NCI-H524 (cell line): ENCODE measurements at regions not wholly inside any gene's neighbourhood (a gene's known extent, or its start where the extent isn't known, plus 50 kb on each side); places are given as distances from the start of the nearest gene placed in this dataset.
"Not testable (repeated sequence)": the region's sequence is repeated elsewhere in the genome, so short reads cannot be mapped to it uniquely, and the experiment has no call there.

Source experiments
- DNase-seq, 2 experiments: peaks; one replicate each; lab custom pipeline; 2025; lab: John Stamatoyannopoulos, UW

DNA sequence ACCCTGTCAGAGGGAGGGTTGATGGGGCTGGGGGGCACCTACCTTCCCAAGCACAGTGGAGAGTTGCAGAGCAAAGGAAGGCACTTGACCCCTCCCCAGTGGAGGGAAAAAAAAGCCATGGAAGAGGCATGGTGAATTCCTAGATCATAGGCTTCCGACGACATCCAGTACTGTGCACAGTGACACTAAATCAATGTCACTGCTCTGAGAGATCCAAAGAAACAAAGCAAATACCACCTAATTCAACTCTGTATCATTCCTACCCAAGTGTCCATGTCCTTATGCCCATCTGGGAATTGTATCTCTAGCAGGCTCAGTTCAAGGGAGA, 344.2 kb upstream of the NCAM1 start:
- DNase-seq, result no peak

DNA sequence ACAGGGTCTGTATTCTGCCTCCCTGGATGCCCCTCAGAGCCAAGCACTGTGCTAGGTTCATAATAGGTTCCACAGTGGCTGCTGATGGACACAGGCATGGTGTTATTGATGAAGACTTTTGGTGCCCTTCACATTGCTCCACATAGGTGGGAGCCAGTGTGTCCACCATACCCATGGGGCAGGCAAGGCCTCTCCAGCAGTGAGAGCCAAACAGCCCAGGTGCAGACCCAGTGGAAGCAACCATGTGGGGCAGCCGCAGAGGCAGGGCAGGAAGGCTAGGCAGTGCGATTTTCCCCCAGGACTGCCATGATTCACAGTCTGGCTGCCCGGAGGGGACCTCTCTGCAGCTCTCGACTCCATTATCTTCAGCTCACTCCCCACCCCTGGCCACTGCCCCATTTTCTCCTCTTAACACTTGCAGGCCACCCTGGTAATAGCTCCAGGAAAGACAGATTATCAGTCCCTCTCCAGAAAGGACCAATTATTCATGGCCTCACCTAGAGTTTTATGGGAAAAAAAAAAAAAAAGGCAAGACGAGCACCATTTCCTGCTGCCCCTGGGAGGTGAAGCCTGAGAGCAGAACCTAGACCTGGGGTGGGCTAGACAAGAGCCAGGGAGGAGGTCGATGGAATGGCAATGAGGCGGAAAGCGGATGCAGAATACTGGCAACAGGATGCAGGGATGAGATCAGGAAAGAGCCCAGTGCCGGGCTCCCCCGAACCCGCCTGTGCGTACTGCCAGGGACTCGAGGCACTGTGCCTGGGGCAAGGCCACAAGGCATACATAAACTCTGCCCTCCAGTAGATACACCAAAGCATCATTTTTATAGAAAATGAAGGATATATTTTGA, 343.0 kb upstream of the NCAM1 start:
- no peak for DNase-seq

GRCh38 chr11:112619106-112619505, 342.1 kb upstream of the NCAM1 start:
- DNase-seq, result no peak

GRCh38 chr11:112620621-112621394, 340.4 kb upstream of the NCAM1 start:
- DNase-seq, result no peak

- DNase-seq, result no peak
These were observed 338.2 kb upstream of the NCAM1 start for GRCh38 chr11:112623057-112623456.

DNA sequence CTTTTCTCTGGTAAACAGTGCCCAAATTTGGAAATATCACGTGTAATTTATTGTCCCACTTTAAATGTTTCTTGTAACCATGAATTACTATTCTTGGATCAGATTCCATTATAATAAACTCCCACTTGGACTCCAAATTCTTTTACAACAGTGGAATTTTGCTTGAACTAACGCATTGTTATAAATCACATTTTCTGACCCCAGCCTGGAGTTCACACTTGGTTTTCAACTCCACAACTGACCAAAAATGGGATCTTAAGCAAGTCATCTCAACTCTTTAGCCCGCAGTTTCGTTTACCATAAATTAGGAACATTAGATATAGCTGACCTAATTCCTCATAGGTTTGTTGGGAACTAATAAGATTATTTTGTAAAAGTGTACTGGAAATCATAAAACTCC, 336.8 kb upstream of the NCAM1 start:
- DNase-seq, result no peak

- not testable (repeated sequence) for DNase-seq
These were observed 336.2 kb upstream of the NCAM1 start for GRCh38 chr11:112624971-112625370.

- no peak for DNase-seq
These were observed 335.4 kb upstream of the NCAM1 start for GRCh38 chr11:112625814-112626213.

DNA sequence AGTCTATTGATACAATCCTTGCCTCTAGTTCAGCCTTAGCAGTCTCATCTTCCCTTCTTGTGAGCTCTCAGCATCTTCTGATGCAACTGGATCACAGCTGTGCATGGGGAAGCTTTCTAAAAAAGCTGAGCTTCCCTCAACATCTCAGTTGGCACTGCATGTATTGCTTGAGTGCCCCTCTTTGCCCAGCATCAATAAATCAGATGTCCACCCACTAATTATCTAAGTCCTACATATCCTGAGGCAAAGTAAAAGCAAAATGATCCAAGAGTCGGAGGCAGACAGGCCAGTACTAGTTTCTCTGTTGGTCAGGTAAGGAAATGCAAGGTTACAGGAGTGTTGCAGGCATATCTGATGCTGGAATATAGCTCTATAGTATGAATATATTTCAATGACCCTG, 334.5 kb upstream of the NCAM1 start:
- no peak for DNase-seq

GRCh38 chr11:112627588-112628045, 333.6 kb upstream of the NCAM1 start:
- DNase-seq, result no peak

DNA sequence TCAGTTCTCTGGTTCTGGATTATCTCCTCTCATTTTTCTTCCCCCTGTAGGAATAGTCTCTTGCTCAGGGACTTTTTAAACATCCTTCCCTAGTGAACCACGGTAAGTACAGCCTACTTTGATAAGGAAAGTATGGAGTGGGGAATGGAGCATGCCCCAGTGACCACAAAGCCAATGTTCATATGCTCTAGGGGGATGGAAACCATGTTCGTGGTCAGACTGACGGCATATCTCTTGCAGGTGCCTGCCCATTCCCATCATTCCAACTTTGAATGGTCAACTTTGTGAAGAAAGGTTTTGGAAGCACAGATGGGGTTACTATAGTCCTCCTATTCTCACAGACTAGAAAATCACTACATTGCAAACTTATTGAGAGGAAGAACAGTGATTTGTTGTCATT, 332.5 kb upstream of the NCAM1 start:
- DNase-seq, result no peak

GRCh38 chr11:112630496-112630895, 330.7 kb upstream of the NCAM1 start:
- DNase-seq, result no peak

GRCh38 chr11:112631333-112631732, 329.9 kb upstream of the NCAM1 start:
- no peak for DNase-seq

DNA sequence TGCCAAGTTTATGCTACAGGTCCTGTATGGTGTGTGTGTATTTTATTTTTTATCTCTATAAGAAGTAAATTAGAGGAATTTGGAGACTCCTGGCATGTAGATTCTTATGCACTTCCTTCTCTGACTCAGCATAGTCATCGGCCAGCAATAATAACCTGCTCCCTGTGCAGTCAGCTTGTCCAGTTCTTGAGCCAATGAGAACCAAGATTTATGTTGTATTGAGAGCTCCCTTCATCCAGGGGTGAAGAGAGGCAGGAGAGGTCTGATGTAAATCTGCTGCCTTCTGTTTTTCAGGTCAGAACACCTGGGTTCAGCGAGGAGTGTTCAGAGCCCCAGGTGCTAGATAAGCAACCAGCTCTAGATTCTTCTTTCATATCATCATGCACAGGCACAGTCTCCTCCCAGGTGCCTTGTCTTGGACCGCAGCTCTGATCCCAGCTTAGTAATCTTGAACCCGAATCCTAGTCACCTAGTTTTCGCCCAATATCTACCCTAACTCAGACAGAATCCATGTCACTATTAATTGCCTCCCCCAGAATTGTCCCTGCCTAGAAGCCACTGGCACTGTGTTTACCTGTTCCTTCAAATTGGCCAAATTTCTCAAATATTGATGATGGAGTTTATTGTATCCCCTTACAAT, 328.2 kb upstream of the NCAM1 start:
- no peak for DNase-seq

DNA sequence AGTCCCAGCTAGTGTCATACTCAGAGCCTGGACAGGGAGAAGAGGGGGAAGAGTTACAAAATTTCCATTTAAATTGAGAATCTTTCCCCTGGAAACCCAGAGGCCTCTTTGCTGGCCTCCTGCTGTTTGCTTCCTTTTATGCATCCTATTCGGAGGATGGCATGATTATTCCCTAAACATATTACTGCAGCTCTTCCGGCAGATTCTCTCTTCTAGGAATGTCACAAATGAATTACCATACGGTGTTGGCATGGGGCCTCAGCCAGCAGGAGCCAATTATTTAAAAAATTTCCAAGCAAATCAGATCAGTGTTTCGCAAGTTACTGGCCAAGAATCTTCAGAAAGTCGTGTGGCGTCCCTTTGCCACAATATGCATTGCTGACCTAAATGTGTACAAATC, 326.7 kb upstream of the NCAM1 start:
- DNase-seq, result no peak

DNA sequence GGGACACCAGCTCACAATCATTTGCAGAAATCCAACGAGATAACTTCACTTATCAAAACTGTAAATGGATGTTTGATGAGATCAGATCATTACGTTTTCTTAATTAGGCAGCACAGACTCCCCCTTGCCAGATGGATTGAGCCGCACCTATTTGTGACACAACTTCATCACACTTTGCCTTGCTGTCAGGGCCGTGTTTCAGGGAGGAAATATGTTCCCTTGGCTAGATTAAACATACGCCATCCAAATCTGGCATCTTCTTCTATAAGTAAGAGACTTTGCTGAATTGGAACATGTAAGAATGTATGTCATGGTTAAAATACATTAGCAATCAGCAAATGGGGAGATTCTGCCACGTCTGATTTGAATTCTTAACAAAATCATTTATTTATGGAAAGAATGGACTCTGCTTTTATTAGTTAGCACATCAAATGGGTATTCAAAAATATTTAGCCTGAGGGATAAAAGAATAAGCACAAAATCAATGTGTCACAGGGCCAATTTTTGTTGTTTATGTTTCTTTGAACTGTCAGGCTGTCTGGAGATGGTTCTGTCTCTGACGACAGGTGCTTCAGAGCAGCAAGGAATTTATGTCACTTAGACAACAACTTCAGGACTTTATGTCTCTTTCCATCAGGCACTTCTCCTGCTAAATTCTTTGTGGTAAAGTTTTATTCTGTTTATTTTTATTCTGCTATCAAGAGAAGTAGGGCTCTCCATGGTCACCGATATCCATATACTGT, 326.1 kb upstream of the NCAM1 start:
- no peak for DNase-seq

GRCh38 chr11:112637076-112637475, 324.1 kb upstream of the NCAM1 start:
- DNase-seq, result no peak

- DNase-seq, result no peak
These were observed 323.3 kb upstream of the NCAM1 start for GRCh38 chr11:112637876-112638275.

DNA sequence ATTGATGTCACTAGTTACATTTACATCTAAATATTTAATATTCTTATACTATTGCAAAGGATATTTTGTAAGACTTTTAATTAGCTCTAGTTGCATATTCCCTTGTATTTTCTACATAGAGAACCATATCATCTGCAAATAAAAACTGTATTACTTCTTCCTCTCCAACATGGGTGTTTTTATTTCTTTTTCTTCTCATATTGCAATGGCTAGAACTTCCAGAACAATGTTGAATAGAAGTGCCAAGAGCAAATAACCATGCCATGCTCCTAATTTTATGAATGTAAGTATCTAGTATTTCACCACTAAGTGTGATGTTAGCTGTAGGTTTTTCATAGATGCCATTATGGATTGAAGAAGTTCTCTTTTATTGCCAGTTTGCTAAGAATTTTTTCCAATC, 321.8 kb upstream of the NCAM1 start:
- DNase-seq, result no peak

- no peak for DNase-seq
These were observed 317.8 kb upstream of the NCAM1 start for GRCh38 chr11:112643416-112643815.

DNA sequence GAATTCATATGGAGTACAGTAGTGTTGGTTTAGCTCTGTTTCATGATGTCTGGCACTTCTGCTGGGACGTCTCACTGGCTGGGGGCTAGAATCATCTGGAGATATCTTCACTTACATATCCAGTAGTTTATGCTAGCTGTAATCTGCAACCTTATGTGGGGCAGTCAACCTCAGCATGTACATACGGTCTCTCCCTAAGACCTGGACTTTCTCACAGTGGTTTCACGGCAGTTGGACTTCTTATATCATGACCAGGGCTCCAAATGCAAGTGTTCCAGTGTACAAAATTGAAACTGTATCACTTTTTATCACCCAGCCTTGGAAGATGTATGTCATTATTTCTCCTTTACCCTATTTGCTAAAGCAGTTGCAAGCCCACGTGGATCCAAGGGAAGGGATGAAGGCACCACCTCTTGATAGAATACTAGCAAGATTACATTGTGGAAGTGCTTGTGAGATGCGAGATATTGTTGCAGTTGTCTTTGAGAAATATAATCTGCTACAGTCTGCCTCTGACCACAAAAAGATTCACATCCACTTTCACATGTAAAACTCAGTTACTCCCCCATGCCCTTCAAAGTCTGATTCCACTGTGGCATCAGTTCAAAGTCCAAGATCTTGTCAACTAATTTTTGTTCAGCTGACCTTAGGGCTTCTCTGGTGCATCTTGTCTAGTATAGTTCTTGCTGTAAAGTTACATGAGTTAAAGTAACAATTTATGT, 316.6 kb upstream of the NCAM1 start:
- DNase-seq, result no peak

DNA sequence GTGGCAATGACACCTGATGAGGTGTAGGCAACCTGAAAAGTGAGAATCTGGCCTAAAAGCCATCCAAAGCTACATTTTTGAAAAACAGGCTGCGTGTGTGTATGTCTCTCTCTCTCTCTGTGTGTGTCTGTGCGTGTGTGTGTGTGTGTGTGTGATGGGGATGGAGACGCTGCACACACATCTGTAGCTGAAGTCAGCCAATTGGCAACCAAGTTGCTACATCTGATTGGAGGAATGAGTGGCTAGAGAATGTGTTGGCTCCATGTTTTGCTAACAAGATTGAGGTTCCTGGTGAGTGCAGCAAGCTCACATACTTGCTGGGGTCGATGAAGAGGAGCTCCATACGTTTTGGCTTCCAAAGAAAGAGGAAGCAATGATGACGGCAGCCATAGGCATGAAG, 311.4 kb upstream of the NCAM1 start:
- no peak for DNase-seq
